Epithelial cell of esophagus (primary cell): ENCODE measurements at regions not wholly inside any gene's neighbourhood (a gene's known extent, or its start where the extent isn't known, plus 50 kb on each side); places are given as distances from the start of the nearest gene placed in this dataset.

Experiments used
- DNase-seq: peaks from one replicate; pipeline ENCODE4 v3.0.0; 2010; ENCODE audit warnings: low read depth
- H3K4me3 ChIP-seq: 2 replicates; pipeline ENCODE4 v1.5.1; 2011; ENCODE audit warnings: mild to moderate bottlenecking, low read length, control low read depth
- CTCF ChIP-seq: IDR thresholded peaks from 2 replicates; pipeline ENCODE4 v1.5.1; 2011; ENCODE audit warnings: low read depth, mild to moderate bottlenecking, low read length, control low read depth, inconsistent platforms; ENCODE audit not compliant: insufficient read depth; ENCODE audit errors: missing control alignments

DNA sequence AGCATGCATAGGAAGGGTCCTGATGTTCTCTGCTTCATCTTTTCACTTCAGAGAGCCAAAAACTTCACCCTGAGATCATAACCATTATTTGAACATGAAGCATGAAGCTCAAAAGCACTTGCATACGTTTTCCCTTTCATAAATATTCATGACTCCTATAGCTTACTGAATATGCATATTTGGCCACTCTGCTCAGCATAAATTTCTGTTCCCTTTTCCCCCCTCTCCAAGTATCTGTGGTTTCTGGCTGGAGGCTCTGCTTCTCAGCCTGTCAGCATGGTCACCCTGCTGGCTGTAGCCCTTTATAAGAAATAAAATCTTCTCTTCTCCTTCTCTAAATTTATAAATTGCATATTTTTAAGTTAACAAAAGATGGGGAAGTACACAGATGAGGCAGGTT lies 384.7 kb upstream of the AGA start:
- no peak for TF ChIP-seq CTCF
- no peak for DNase-seq
- no peak overlapping the region for H3K4me3 ChIP-seq

DNA sequence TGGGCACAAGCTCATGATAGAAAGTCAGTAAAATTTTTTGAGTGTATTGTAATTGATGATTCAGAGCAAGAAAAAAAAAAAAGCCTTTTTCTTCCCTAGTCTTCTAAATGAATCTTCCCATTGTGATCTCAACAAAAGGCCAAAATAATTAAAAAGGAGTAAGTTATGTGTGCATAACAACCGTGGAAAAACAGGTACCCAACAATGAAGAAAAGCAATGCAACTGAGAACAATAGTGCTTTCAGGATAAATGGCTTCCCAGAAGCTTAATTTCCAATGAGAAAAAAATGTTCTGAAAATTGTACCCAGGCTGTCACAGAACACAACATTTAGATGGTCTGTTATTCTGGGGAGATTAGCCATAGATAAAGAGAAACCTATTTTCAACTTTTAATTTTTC lies 399.0 kb upstream of the AGA start:
- DNase-seq, result no peak
- TF ChIP-seq CTCF, result no peak
- H3K4me3 ChIP-seq, result no peak overlapping the region

DNA sequence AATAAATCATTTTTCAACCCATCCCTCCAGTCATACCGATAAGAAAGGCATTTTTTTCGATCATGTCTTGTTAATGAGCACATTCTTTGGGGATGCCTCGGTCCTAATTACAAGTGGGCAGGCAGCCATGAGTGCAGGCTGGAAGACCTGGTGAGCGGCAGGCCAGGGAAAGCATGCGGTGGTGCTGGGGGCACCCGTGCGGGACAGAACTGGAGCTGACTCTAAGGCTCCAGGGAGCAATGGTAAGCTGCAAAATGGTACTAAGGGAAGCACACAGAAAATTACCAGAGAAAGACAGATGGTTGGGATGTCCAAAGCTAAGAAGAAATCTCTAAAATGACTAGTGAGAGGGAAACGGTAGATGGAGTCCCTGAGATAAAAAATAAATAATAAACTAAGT lies 411.0 kb upstream of the AGA start:
- DNase-seq, result no peak
- no peak overlapping the region for H3K4me3 ChIP-seq
- TF ChIP-seq CTCF, result no peak

- TF ChIP-seq CTCF, result no peak
- H3K4me3 ChIP-seq, result no peak overlapping the region
- no peak for DNase-seq
Measured at GRCh38 chr4:177855507-177856197, 413.4 kb upstream of the AGA start.

- TF ChIP-seq CTCF, result no peak
- DNase-seq, result no peak
- H3K4me3 ChIP-seq, result no peak overlapping the region
Measured at GRCh38 chr4:177860171-177860570, 417.9 kb upstream of the AGA start.

GRCh38 chr4:177861551-177862094 lies 419.4 kb upstream of the AGA start:
- no peak for DNase-seq
- no peak for TF ChIP-seq CTCF

More at GRCh38 chr4:177861551-177862094, 419.4 kb upstream of the AGA start:
- H3K4me3 ChIP-seq, result no peak overlapping the region
